HG02884 (cell line): ENCODE measurements at regions not wholly inside any gene's neighbourhood (a gene's known extent, or its start where the extent isn't known, plus 50 kb on each side); places are given as distances from the start of the nearest gene placed in this dataset.
"Not testable (repeated sequence)": the region's sequence is repeated elsewhere in the genome, so short reads cannot be mapped to it uniquely, and the experiment has no call there.

Source experiments
- ATAC-seq: cut with Tn5 transposase; IDR thresholded peaks from one replicate; pipeline ENCODE4 v1.9.1; 2021; ENCODE audit warnings: mild to moderate bottlenecking, moderate library complexity; ENCODE audit not compliant: unreplicated experiment

- no peak for ATAC-seq
These were observed 138.7 kb downstream of the AKR1D1 start for GRCh38 chr7:138214926-138215325.

GRCh38 chr7:138220321-138220720 is 144.1 kb downstream of the AKR1D1 start:
- ATAC-seq: not testable (repeated sequence)

GRCh38 chr7:138221388-138221787 is 145.1 kb downstream of the AKR1D1 start:
- not testable (repeated sequence) for ATAC-seq

GRCh38 chr7:138223402-138223879 is 147.2 kb downstream of the AKR1D1 start:
- ATAC-seq: no peak

GRCh38 chr7:138226001-138226476 is 149.8 kb downstream of the AKR1D1 start:
- ATAC-seq: no peak

GRCh38 chr7:138226745-138227279 is 150.6 kb downstream of the AKR1D1 start:
- ATAC-seq: no peak

- ATAC-seq: no peak
These were observed 151.9 kb downstream of the AKR1D1 start for GRCh38 chr7:138228119-138228518.

GRCh38 chr7:138228769-138229168 is 152.5 kb downstream of the AKR1D1 start:
- ATAC-seq: no peak

GRCh38 chr7:138233189-138233588 is 156.9 kb downstream of the AKR1D1 start:
- ATAC-seq: no peak

GRCh38 chr7:138235207-138235606 is 158.9 kb downstream of the AKR1D1 start:
- ATAC-seq: no peak

GRCh38 chr7:138237995-138238394 is 161.7 kb downstream of the AKR1D1 start:
- ATAC-seq: no peak

- no peak for ATAC-seq
These were observed 162.7 kb downstream of the AKR1D1 start for GRCh38 chr7:138238734-138239659.

- ATAC-seq: no peak
These were observed 167.2 kb downstream of the AKR1D1 start for GRCh38 chr7:138243430-138243829.

- no peak for ATAC-seq
These were observed 167.6 kb downstream of the AKR1D1 start for GRCh38 chr7:138243836-138244235.

- ATAC-seq: no peak
These were observed 168.3 kb downstream of the AKR1D1 start for GRCh38 chr7:138244606-138245005.

- ATAC-seq: no peak
These were observed 169.0 kb downstream of the AKR1D1 start for GRCh38 chr7:138245216-138245615.

GRCh38 chr7:138245682-138246081 is 169.4 kb downstream of the AKR1D1 start:
- no peak for ATAC-seq

GRCh38 chr7:138246428-138246827 is 170.2 kb downstream of the AKR1D1 start:
- no peak for ATAC-seq

- no peak for ATAC-seq
These were observed 170.8 kb downstream of the AKR1D1 start for GRCh38 chr7:138247081-138247480.

- ATAC-seq: no peak
These were observed 171.5 kb downstream of the AKR1D1 start for GRCh38 chr7:138247568-138248333.

- no peak for ATAC-seq
These were observed 172.3 kb downstream of the AKR1D1 start for GRCh38 chr7:138248609-138249008.
